SHP77 treated with DMSO at 0.1 percent for 48 hours (cell line): ENCODE measurements at regions not wholly inside any gene's neighbourhood (a gene's known extent, or its start where the extent isn't known, plus 50 kb on each side); places are given as distances from the start of the nearest gene placed in this dataset.
"Not testable (repeated sequence)": the region's sequence is repeated elsewhere in the genome, so short reads cannot be mapped to it uniquely, and the experiment has no call there.

Source experiments
- DNase-seq: peaks from one replicate; lab custom pipeline; 2025; lab: John Stamatoyannopoulos, UW

DNA sequence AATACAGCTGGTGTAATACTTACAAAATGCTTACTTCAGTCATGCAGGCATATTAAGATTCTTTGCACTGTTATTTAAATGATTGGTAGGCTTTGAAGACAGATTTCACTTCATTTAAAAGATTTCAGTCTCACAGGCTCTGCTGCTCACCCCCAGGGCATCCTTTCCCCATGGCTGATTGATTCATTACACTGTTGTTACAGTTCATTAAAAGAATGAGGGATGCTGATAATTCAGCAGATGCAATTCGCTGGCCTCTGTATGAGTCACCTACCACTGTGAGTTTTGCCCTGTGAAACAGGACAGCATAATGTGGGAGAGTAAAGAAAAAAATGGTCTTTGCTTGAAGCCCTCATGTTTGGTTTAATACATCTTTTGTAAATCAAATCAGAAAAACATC is 246.9 kb downstream of the CYLC2 start:
- no peak for DNase-seq

DNA sequence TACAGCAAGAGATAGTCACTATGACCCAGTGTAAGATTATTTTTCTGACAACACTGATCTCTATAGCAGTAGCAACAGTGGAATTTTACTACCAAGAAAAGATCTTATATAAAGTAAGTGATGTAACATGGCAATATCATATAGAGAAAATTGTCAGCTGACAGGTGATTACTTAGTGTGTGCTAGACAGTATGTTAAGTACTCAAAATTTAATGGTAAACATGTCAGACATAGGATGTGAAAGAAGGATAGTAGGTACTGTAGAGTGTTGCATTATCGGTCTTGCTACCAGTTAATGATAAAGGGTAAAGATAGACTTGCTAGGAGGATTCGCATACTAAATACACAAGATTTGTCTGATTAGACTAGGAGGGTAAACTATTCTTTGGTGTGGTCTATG is 247.4 kb downstream of the CYLC2 start:
- no peak for DNase-seq

DNA sequence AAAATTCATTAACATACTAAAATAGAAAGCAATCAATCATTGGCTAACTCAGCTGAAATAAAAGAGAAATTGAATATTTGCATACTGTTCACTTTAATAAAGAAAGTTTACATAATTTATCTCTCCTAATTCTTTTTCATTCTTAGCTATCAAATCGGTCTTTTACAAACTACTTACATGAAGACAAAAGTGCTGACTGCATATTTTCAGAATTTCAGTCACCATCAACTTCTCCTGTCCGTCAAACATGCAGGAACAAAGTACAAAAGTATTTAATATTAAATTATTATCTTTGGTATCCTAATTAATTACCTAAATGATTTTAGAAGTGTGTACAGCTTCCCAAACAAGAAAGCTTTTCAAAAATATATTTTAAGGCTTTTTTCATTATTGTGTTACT is 248.4 kb downstream of the CYLC2 start:
- no peak for DNase-seq

DNA sequence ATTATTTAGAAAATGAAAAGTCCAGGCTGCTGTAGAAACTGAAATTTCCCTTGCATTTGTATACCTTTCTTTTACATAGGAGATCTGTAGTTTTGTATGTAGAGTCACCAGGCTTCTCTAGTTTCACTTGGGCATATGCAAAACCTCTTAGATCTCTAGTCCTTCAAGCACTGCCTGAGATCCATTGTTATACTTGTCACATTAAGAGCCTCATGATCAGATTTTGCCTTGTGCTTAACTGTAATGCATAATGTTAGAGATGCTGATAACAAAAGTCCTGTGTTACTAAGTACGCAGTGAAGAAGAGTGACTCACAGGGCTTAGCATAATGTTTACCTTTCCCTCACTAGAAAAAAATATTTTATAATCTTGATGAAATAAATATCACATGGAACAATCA is 250.2 kb downstream of the CYLC2 start:
- DNase-seq = no peak

DNA sequence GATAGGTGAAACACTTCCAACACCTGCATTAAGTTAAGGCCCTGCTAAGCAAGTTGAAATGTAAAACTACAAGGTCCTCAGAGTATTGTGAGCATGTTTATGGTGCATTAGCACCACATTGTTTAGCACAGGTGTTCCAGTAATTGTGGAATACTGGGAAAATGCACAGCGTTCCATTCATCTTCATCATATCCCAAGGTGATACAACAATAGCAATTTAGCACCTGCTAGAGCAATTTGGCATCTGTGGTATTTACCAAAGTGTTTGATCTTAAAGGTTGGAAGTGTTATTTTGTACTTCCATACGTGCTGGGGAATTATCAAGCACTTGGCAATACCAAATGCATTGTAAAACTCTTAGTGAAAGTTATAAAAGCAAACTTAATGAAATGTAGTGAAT is 266.8 kb downstream of the CYLC2 start:
- DNase-seq = no peak

DNA sequence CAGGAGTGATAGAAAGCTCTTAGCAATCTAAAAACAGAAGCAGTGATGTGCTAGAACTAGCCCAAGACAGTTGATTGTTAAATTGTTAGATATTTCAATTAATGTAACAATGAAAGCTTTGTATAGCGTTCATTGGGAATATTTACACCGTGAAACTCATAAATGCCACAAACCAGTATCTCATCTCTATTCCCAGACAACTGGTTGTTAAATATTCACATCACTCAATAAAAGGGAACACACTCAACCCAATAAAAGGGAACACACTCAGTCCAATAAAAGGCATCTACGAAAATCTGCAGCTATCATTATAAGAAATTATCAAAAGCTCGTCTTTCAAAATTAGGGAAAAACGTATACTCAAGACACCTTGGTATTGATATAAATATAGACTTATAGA is 270.9 kb downstream of the CYLC2 start:
- no peak for DNase-seq

DNA sequence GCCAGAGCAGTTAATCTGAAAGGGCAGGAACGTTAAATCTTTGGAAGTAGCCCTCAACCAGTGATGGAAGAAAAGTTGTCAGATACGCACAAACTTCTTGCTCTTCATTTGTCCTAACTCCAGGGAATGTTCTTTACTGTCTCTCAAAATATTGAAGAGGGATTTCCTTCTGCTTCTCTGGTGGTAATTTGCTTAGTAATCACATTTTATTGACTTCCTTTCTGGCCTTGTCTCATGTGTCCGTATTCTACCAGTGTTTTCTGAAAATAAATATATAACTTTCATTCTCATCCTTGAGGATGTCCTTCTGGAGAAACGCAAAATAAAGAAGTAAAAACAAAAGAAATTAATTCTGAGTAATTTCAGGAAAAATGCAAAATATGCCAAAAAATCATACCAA is 282.1 kb downstream of the CYLC2 start:
- DNase-seq = no peak

DNA sequence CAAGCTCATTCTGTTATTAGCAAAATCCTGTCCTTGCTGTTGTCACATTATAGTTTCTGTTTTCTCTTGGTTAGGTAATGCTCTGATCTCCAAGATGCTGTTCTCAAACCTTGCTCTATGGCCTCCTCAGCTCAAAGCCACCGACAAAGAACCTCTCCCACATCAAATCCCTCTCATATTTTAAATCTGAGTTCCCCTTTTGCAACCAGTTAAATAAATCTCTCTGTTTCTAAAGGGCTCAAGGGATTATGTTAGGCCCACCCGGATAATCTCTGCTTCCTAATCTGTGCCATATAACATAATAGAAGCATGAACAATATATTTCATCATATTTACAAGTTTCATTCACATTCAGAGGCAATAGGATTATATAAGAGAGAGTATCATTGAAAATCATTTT is 286.0 kb downstream of the CYLC2 start:
- no peak for DNase-seq

DNA sequence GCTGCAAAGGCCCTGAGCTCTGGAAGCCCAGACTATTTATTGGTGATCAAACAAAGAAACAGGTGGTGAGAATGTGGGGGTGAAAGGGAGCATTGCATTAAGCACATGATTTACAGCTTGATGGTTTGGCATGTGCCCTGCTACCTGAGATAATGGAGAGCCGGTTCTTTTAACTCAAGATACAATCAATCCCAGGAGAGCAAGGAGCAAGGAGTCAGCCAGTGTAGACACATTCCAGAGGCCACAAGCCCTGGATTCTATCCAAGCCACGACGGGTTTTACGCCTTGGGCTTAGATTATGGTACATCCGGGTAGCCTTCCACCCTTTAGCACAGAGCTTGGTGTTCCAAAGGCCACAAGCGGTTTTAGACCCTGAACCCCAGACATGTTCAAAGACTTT is 292.2 kb downstream of the CYLC2 start:
- no peak for DNase-seq

DNA sequence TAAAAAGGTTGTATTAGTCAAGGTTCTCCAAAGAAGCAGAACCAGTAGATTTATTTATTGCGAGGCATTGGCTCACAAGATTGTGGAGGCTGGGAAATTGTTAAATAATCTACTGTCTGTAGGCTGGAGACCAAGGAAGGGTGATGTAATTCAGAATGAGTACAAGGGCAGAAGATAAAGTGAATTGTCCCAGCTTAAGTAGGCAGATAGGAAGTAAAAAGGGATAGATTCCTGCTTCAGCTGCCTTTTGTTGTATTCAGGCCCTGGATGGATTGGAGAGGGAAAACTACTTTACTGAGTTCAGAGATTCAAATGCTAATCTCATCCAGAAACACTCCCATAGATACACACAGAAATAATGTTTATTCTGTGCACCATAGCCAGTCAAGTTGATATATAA is 301.1 kb downstream of the CYLC2 start:
- DNase-seq = no peak

DNA sequence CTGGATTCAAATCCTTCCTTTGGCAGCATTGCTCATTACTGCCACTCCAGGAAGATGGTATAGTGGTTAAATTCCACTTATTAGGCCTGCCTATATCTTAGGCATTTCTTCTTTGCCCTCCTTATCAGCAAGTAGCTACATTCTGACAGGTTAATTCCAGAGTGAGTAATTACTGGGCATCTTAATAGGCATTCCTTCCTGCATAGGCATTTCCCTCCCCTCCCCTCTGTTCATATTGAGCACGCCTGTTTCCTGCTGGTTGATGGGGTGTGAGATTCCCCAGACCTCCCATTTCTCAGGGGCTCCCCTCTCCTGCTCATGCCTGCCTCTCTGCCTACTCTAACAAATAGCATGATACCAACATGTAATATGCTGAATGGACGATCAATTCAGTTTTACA is 305.9 kb downstream of the CYLC2 start:
- DNase-seq = no peak

DNA sequence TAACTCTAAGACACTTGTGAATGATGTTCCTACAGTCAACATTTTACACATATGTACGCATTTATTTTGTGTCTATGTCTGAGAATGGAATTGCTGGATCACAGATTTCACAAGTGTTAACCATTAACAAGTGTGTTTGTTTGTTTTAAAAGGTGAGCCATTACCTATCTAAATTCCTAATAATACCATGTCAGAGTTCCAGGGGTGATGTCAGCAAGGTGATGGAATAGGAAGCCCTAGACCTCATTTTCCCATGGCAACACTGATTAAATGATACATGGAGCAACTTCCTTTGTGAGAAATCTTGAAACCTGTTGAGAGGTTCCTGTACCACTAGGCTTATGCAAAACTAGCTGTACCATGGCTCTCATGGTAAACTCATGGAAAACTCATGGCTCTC is 309.7 kb downstream of the CYLC2 start:
- no peak for DNase-seq

DNA sequence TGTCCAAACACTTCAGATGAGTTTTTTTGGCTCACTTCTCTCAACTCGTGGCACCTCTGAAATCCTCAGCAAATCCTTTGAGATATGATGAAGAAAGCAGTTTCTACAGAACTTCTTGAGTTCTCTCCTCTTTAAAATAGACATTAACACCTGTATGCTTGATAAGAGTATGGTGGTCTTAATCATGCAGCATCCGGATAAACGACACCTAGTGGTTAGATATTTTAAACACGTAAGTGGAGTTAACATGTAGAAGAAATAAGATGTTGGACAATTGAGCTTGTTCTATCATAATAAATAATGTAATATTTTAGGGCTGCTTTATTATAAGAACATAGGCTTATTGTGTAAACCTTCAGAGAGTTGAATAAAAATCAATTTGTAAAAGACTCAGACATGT is 324.8 kb downstream of the CYLC2 start:
- DNase-seq = peak; percentile 6

DNA sequence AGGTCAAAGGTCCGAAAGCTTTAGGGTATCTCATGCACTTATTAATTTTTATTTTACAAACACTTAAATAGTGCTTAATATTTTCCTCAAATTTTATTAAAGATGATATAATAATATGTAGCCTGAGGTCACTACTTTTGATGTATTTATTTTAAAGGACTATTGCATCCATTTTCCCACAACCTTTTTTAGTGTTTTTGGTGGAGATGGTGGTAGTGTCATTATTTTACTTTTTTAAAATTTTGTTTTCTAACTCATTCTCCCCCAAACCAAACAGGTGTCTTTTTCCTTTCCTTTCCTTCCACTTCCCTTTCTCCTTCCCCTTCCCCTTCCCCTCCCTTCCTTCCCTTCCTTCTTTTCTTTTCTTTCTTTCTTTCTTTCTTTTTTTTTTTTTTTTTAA is 328.6 kb downstream of the CYLC2 start:
- no peak for DNase-seq

DNA sequence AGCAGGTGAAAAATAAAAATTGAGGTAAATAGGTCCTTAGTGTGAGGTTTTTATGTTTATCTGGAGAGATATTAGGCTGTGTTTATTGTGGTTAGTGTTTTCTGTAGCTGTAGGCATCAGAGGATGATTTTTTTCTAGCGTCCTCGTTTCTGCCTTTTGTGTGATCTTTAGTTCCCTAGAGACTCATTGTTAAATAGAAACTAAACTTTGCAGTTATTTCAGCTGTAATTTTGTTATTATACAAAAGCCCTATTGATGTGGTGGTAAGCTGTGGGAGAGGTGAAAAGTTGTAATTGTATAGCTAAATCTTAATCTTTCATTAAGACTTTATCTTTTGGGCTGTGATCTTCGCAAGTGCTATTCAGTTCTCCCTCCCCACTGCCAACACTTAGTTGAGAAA is 340.3 kb downstream of the CYLC2 start:
- DNase-seq = no peak

DNA sequence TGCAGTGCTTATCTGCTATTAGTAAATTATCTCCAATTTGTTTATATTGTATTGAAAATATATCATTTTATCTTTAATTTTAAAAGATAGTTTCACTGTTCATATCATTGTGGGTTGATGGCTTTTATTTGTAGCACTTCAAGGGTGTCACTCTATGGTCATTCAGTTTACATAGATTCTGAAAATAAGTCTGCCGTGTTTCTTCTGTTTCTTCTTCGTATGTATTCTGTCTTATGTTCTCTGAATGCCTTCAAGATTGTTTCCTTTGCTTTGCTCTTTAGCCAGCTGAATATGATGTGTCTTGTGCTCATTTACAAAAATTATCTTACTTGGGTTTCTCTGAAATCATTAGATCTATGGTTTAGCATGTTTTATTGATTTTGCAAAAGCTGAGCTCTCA is 359.9 kb downstream of the CYLC2 start:
- DNase-seq = no peak

DNA sequence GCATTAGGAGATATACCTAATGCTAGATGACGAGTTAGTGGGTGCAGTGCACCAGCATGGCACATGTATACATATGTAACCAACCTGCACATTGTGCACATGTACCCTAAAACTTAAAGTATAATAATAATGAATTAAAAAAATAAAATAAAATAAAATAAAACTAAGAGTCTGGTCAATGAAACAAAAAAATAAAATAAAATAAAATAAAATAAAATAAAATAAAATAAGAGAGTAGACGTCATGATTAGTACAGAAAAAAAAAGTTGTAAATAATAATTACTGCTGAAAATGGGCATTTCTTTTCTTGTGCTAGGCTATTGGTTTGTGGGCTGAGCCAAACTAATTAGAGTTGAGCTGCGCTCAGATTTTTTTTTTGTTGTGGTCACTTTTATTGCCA is 362.8 kb downstream of the CYLC2 start:
- not testable (repeated sequence) for DNase-seq

DNA sequence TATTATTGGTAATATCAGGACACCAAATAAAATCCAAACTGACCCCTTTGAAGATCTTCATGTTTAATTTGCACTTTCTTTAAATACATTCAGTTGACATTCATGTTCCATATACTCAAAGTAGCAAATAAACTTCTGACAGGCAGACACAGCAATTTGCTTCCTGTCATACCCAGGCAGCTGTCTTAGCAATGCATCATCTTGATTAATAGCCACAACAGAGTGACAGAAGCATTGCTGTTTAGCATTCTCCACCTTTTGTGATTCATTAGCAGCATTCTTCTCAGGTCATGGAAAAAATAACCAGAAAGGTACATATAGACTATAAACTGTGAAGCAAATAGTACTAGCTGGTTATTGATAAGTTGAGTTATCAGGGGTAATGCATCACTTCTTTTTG is 366.8 kb downstream of the CYLC2 start:
- no peak for DNase-seq

DNA sequence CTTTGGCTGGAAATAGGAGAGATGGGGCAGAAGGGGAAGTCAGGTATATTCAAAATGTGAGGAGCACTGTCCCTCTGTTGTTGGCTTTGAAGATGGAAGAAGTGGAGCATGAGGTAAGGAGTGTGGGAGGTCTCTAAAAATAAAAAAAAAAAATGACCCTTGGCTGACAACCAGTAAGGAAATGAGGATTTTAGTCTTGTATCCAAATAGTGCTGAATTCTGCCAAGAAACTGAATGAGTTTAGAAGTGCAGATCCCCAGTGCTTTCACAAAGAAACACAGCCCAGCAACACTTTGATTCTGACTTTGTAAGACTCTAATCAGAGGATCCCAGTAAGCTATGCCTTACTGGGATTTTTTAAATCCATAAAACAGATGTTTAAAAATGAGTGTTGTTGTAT is 367.9 kb downstream of the CYLC2 start:
- no peak for DNase-seq

DNA sequence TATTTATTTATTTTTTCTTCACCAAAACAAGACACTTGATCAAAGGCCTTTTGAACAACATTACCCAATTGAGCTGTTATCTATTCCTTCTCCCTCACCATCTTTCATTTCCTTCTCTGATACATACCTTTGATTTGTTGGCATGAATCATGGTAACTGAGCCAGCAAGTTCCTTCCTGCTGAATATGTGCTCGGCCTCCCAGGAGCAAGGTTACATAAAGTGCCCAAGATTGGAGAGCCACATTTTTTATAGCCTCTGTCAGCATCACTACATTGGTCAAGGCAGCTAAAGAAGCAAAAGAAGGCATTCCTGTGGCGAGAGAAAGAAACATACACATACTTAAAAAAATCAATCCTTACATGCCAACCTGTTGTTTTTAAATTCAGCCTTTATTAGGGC is 369.6 kb downstream of the CYLC2 start:
- DNase-seq = no peak

DNA sequence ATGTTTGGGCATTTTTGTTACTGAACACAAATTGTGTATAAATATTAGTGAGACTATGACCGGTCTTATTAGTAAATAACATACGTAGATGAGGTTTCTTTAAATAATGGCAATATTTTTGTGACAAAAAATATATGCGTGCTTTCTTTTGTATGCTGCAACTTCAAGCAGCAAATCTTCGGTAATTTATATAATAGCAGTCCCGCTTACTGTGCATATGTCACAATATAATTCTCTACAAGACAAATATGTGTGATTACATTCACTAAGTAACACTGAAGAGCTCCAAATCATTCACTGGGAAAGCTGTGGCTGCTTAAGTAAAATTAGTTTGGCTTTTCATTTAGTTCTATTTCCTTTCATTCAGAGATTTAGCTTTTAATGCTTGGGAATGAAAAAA is 376.0 kb downstream of the CYLC2 start:
- DNase-seq = no peak

DNA sequence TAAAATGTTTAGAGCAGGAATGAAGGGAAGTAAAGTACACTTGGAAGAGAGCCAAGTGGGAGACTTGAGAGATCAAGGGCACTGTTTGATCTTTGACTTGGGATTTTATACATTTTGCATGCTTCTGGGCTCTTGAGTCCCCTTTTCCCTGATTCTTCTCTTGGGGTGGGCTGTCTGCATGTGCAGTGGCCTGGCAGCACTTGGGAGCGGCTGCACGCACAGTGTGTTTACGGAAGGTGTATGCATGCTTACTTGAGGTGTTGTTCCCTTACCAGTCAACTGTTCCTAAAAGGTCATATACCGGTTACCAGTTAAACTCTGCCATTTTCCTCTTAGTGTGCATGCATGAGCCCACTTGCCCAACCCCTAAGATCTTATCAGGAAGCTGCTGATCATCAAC is 377.7 kb downstream of the CYLC2 start:
- DNase-seq = no peak

DNA sequence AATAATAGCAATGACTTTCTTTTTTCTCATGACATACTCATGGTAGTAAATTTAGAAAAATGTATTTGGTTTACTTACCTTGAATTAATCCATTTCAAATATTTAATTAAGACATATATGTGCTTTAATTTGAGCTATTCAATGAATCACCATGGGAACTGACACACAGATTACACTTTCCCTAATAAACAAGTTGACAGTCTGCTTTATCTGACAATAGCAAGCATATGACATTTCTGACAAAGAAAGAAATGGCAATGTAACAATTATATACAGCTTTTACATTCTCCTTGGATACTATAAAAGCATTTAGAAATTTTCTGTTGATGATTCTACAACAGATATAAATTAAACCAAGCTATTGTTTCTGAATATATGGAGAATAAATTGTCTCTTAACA is 382.5 kb downstream of the CYLC2 start:
- DNase-seq = no peak

DNA sequence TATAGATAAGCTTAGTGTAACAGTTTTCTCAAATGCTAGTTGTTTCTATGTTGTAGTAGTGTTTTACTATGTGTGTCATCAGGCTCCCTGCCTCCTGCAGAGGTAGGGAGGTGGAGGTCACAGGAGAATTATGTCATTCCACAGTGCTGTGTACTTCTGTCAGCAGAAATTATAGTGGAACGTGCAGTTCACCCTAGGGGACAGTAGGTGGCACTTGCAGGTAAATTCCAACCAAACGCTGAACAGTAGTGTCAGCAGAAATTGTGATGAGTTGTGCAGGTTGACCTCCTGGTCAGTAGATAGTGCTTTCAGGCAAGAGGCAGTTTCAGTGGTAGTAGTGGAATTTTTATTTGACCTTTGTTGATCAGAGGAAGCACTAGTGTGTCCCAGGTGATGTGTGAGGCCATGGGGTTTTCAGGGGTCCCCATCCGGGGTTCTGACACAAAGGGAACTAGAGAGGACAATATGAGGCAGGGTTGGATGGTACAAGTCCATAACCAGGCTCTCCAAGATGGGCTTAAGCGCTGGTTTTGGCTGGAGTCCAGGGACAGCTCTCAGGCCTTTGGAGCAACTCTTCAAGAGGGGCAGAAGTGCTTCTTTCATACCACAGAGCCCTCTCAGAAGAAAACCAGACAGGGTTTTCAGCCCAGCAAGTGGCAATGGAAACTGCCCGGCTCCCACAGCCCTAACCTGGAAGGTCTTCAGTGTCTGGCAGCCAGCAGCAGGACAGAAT is 402.9 kb downstream of the CYLC2 start:
- DNase-seq = peak; percentile 59

DNA sequence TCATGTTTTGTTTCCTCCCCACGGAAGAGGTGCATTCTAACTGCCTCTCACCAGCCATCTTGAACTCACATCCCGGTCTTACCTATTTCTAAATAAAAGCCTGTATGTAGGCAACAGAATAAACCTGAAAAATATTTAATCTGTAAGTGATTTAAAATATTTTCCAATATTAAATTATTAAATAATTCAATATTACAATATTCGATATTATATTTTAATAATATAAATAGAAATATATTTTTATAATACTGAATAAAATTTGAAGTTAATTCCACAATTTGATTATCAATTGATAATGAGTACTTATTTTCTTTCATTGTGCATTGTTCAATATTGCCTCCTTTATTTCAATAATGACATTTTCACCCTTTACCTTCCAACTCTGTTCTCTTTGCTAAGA is 404.4 kb downstream of the CYLC2 start:
- no peak for DNase-seq
